K562 (cell line): ENCODE measurements at regions not wholly inside any gene's neighbourhood (a gene's known extent, or its start where the extent isn't known, plus 50 kb on each side); places are given as distances from the start of the nearest gene placed in this dataset.

Source experiments
- ATAC-seq: fragments of 200-7000 bp; cut with Tn5 transposase; 3 replicates; pipeline ENCODE4 v1.9.1; 2020; ENCODE audit warnings: moderate library complexity
- BruUV-seq: library from RNA; stranded (reverse); fragments of 400-500 nt; replicated peaks from 2 replicates; lab custom pipeline; 2021; lab: Mats Ljungman, UMichigan
- CTCF ChIA-PET: fragments of 300-600 bp; formaldehyde crosslinking; extraction: SDS; loops from one replicate; lab custom pipeline; 2021; ENCODE audit warnings: low intra/inter-chr PET ratio; lab: Yijun Ruan, JAX
- POLR2A ChIA-PET: fragments of 300-600, 350-650 bp; sonication (Branson Sonifier 250); formaldehyde crosslinking; extraction: SDS; loops from one replicate; lab custom pipeline; 2021; ENCODE audit warnings: antibody characterized with exemption, inconsistent platforms; lab: Yijun Ruan, JAX
- DNase-seq, 4 experiments: peaks; one replicate each; pipeline versions ENCODE4 v3.0.0 to v3.0.0-alpha.2; 2011 to 2018; ENCODE audit warnings: low spot score in 3 of 4, mixed read lengths in 3 of 4; ENCODE audit errors: extremely low read depth in 1 of 4
- FAIRE-seq: peaks from 2 replicates; lab custom pipeline; 2011; peaks lifted over from hg19 to GRCh38; lab: Jason Lieb, UNC
- H2AFZ ChIP-seq: 2 replicates; pipeline ENCODE4 v1.6.0; 2011; ENCODE audit warnings: low read depth, low read length, control low read depth, inconsistent platforms
- H3K27ac ChIP-seq: fragments of 200-600 bp; 3 replicates; pipeline ENCODE4 v1.8.0; 2011; ENCODE audit warnings: low read depth, mild to moderate bottlenecking, control low read depth, inconsistent platforms, low read length, moderate library complexity, mixed read lengths; ENCODE audit errors: extremely low read depth
- H3K27me3 ChIP-seq, 2 experiments: fragments of 300-600 bp in 1 of 2; 2 replicates in 1 of 2; 3 replicates in 1 of 2; pipeline versions ENCODE4 v1.6.0 to v1.8.0; 2011; ENCODE audit warnings: inconsistent platforms in 2 of 2, low read length in 2 of 2, mild to moderate bottlenecking in 1 of 2, mixed read lengths in 1 of 2, moderate library complexity in 1 of 2; ENCODE audit not compliant: control insufficient read depth in 2 of 2, insufficient read depth in 2 of 2
- H3K36me3 ChIP-seq: fragments of 300-600 bp; 3 replicates; pipeline ENCODE4 v1.8.0; 2011; ENCODE audit warnings: mild to moderate bottlenecking, low read length, inconsistent platforms; ENCODE audit not compliant: control insufficient read depth, insufficient read depth
- H3K4me1 ChIP-seq, 2 experiments: fragments of 200-600 bp in 1 of 2; replicated peaks in 1 of 2; 2 replicates in 1 of 2; 3 replicates in 1 of 2; pipeline versions ENCODE4 v1.5.1 to v1.8.0; 2011; ENCODE audit warnings: inconsistent platforms in 2 of 2, low read length in 2 of 2, mild to moderate bottlenecking in 1 of 2, mixed read lengths in 1 of 2, moderate library complexity in 1 of 2; ENCODE audit not compliant: control insufficient read depth in 2 of 2, insufficient read depth in 2 of 2
- H3K4me2 ChIP-seq: 2 replicates; pipeline ENCODE4 v1.6.1; 2011; ENCODE audit warnings: low read length, control low read depth, inconsistent platforms, mixed read lengths; ENCODE audit not compliant: insufficient read depth
- H3K4me3 ChIP-seq: fragments of 200-600 bp; sonication (generic), shearing (Covaris generic); 2 replicates; pipeline ENCODE4 v1.5.1; 2016; ENCODE audit warnings: control low read depth, inconsistent platforms
- H3K79me2 ChIP-seq: fragments of 200-600 bp; 3 replicates; pipeline ENCODE4 v1.8.0; 2011; ENCODE audit warnings: low read length, inconsistent platforms; ENCODE audit not compliant: control insufficient read depth, insufficient read depth
- H3K9ac ChIP-seq, 2 experiments: 2 replicates each; pipeline versions ENCODE4 v1.6.0 to v1.6.1; 2011; ENCODE audit warnings: low read depth in 2 of 2, low read length in 2 of 2, control low read depth in 1 of 2, inconsistent platforms in 1 of 2, mild to moderate bottlenecking in 1 of 2, mixed read lengths in 1 of 2; ENCODE audit not compliant: insufficient read depth in 1 of 2
- H3K9me1 ChIP-seq: one replicate; pipeline ENCODE4 v1.6.0; 2011; ENCODE audit warnings: inconsistent platforms, mild to moderate bottlenecking, low read length, moderate library complexity; ENCODE audit not compliant: control insufficient read depth, insufficient read depth
- H3K9me3 ChIP-seq: replicated peaks from 2 replicates; pipeline ENCODE4 v1.5.1; 2011; ENCODE audit warnings: low read depth, low read length, inconsistent platforms; ENCODE audit not compliant: control insufficient read depth, insufficient read depth
- H4K20me1 ChIP-seq: replicated peaks from 2 replicates; pipeline ENCODE4 v1.6.1; 2011; ENCODE audit warnings: low read length, inconsistent platforms, mixed read lengths; ENCODE audit not compliant: control insufficient read depth, insufficient read depth
- DACH1 ChIP-seq: fragments of 450-650 bp; IDR thresholded peaks from 2 replicates; pipeline ENCODE4 v1.6.1; 2018; ENCODE audit not compliant: partially characterized antibody
- FOSL1 ChIP-seq: fragments of 200-800 bp; sonication (Bioruptor generic); conservative IDR thresholded peaks from 2 replicates; pipeline ENCODE4 v1.6.1; 2016; ENCODE audit warnings: missing genetic modification characterization, missing compliant biosample characterization
- GABPA ChIP-seq: fragments of 200-800 bp; sonication (Bioruptor generic); conservative IDR thresholded peaks from 2 replicates; pipeline ENCODE4 v1.6.1; 2016; ENCODE audit warnings: low read depth, missing genetic modification characterization, missing compliant biosample characterization
- HMG20B ChIP-seq: fragments of 250-450 bp; sonication (Bioruptor Pico); IDR thresholded peaks from 2 replicates; pipeline ENCODE4 v1.5.0; 2021; ENCODE audit warnings: mild to moderate bottlenecking
- LARP7 ChIP-seq: fragments of 450-650 bp; IDR thresholded peaks from 2 replicates; pipeline ENCODE4 v1.6.1; 2016
- MAFK ChIP-seq: IDR thresholded peaks from 2 replicates; pipeline ENCODE4 v1.6.1; 2011; ENCODE audit warnings: low read length, improper control_type of control experiment
- NR3C1 ChIP-seq: sonication (generic); formaldehyde crosslinking; IDR thresholded peaks from 2 replicates; pipeline ENCODE4 v1.8.1; 2022; ENCODE audit warnings: missing genetic modification reagents
- PHF21A ChIP-seq: fragments of 450-650 bp; IDR thresholded peaks from 2 replicates; pipeline ENCODE4 v1.6.1; 2017; ENCODE audit warnings: low read depth, borderline replicate concordance
- PPARD ChIP-seq: fragments of 250-450 bp; sonication (Bioruptor Pico); IDR thresholded peaks from 2 replicates; pipeline ENCODE4 v1.8.0; 2022; ENCODE audit warnings: inconsistent platforms, mild to moderate bottlenecking, moderate library complexity
- PTRF ChIP-seq: fragments of 450-650 bp; IDR thresholded peaks from 2 replicates; pipeline ENCODE4 v1.6.1; 2016; ENCODE audit warnings: mild to moderate bottlenecking, missing genetic modification characterization, missing compliant biosample characterization
- STAT5B ChIP-seq: fragments of 250-450 bp; sonication (Bioruptor Pico); IDR thresholded peaks from 2 replicates; pipeline ENCODE4 v1.8.0; 2021; ENCODE audit warnings: mild to moderate bottlenecking, inconsistent platforms
- WGBS: fragments of 100-300 bp; shearing (Covaris generic); methylation state at CpG from one replicate; pipeline ENCODE4 v1.1.6; 2016; ENCODE audit warnings: low coverage, mixed read lengths; ENCODE audit not compliant: insufficient coverage; ENCODE audit errors: missing lambda C conversion rate; 5-methylcytosine and 5-hydroxymethylcytosine counted together
- in situ Hi-C: fragments of 300-500 bp; cut with MboI; formaldehyde crosslinking; loops from 4 replicates; pipeline ENCODE4 v1.15.0; 2018; ENCODE audit warnings: inconsistent platforms, mixed read lengths
- intact Hi-C: fragments of 100-400 bp; cut with micrococcal nuclease; formaldehyde crosslinking; loops from 2 replicates; pipeline ENCODE4 v1.14.2; 2022
- TF ChIP-seq, protein P1 (sequence below): sonication (generic); formaldehyde crosslinking; IDR thresholded peaks from 2 replicates; pipeline ENCODE4 v1.8.0; 2022; ENCODE audit warnings: missing genetic modification reagents, mild to moderate bottlenecking, moderate library complexity, borderline replicate concordance
- TF ChIP-seq, protein P2 (sequence below): fragments of 450-650 bp; IDR thresholded peaks from 2 replicates; pipeline ENCODE4 v1.6.1; 2016; ENCODE audit warnings: borderline replicate concordance
- TF ChIP-seq, protein P3 (sequence below): fragments of 250-450 bp; sonication (Bioruptor Pico); IDR thresholded peaks from 2 replicates; pipeline ENCODE4 v1.8.0; 2022; ENCODE audit warnings: inconsistent platforms

DNA sequence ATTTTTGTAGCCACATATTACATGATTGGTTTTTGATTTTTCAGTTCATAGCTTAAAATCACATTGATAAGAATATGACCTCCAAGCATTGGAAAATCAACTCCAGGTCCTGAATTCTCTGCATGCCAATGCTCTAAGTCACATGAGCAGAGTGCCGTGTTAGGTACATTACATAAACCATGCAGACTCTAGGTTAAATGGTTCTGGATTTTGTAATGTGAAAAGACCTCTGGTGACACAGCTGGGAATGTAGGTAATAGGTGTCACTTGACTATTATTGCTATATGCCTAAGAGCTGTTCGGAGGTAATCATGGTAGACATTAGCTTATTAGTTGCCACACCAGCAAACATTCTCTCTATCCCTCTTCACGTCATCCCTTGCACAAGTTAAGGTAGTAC is 231.1 kb upstream of the SALL1 start:
- 0% methylated on average over 3 of the region's 3 CpGs for WGBS

DNA sequence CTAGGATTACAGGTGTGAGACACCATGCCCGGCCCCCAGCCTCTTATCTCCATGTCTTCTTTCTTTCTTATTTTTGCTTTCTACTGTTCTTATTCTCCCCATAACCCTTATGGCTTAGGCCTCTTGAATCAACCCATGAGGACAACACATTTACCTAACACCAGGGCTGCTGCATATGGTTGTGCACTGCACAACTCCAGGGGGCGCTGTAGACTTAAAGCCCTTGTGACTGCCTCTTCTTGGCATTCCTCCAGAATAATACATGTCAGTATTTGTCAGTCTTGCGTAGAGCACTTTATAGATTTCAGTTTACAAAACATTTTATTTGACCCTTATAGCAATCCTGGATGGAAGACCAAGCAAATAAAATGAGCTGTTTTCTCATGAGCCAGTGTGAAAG is 225.0 kb upstream of the SALL1 start:
- in situ Hi-C loops = no loop called here
- DNase-seq = peak in 1 of 4 experiments; percentile 1
- Histone ChIP-seq H3K9ac (no peak overlapping the region), H3K27me3 (no peaks in the 10 kb centered on the region), H2AFZ (no peak overlapping the region), H3K9me1 (no peaks in the 10 kb centered on the region), H3K4me3 (no peak overlapping the region), H3K79me2 (no peaks in the 10 kb centered on the region), H3K4me1 (no peaks in the 10 kb centered on the region), H3K27ac (no peak overlapping the region), H3K9me3 (no peaks in the 10 kb centered on the region)
- ATAC-seq = no peak
- BruUV-seq = no TSS peak
- intact Hi-C loops = no loop called here
- CTCF ChIA-PET = no interaction called here
- POLR2A ChIA-PET = no interaction called here
- TF ChIP-seq DACH1 = no peak
- TF ChIP-seq FOSL1 (tag) = no peak
- TF ChIP-seq, protein P1, sequence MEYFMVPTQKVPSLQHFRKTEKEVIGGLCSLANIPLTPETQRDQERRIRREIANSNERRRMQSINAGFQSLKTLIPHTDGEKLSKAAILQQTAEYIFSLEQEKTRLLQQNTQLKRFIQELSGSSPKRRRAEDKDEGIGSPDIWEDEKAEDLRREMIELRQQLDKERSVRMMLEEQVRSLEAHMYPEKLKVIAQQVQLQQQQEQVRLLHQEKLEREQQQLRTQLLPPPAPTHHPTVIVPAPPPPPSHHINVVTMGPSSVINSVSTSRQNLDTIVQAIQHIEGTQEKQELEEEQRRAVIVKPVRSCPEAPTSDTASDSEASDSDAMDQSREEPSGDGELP (CRISPR knock-in tag) = no peak
- no peak for TF ChIP-seq PPARD
- TF ChIP-seq, protein P2, sequence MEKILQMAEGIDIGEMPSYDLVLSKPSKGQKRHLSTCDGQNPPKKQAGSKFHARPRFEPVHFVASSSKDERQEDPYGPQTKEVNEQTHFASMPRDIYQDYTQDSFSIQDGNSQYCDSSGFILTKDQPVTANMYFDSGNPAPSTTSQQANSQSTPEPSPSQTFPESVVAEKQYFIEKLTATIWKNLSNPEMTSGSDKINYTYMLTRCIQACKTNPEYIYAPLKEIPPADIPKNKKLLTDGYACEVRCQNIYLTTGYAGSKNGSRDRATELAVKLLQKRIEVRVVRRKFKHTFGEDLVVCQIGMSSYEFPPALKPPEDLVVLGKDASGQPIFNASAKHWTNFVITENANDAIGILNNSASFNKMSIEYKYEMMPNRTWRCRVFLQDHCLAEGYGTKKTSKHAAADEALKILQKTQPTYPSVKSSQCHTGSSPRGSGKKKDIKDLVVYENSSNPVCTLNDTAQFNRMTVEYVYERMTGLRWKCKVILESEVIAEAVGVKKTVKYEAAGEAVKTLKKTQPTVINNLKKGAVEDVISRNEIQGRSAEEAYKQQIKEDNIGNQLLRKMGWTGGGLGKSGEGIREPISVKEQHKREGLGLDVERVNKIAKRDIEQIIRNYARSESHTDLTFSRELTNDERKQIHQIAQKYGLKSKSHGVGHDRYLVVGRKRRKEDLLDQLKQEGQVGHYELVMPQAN = no peak
- TF ChIP-seq NR3C1 = no peak
- no peak for TF ChIP-seq PHF21A
- TF ChIP-seq GABPA (tag) = no peak
- no peak for TF ChIP-seq MAFK
- TF ChIP-seq, all 486 proteins: peak for 0
- 0% methylated on average over 3 of the region's 3 CpGs for WGBS
- H3K4me2 ChIP-seq = no peak overlapping the region
- no peaks in the 10 kb centered on the region for H4K20me1 ChIP-seq
- no peak for FAIRE-seq
- no peaks in the 10 kb centered on the region for H3K36me3 ChIP-seq

More for the DNA sequence above, 231.1 kb upstream of the SALL1 start:
- ATAC-seq (no peak), DNase-seq (no peak), FAIRE-seq (no peak)
- Histone ChIP-seq H3K4me3 (no peak overlapping the region), H3K4me2 (no peak overlapping the region), H3K4me1 (no peaks in the 10 kb centered on the region), H3K79me2 (no peaks in the 10 kb centered on the region), H3K9ac (no peak overlapping the region), H3K27ac (no peak overlapping the region), H3K9me1 (no peaks in the 10 kb centered on the region), H3K27me3 (no peaks in the 10 kb centered on the region), H3K36me3 (no peaks in the 10 kb centered on the region), H2AFZ (no peak overlapping the region), H4K20me1 (no peaks in the 10 kb centered on the region), H3K9me3 (no peaks in the 10 kb centered on the region; the same call in 1 of the 2 replicates)
- ChIA-PET POLR2A (no interaction called here), CTCF (no interaction called here)
- no TSS peak for BruUV-seq
- intact Hi-C loops (no loop called here), in situ Hi-C loops (no loop called here)
- TF ChIP-seq, protein P3, sequence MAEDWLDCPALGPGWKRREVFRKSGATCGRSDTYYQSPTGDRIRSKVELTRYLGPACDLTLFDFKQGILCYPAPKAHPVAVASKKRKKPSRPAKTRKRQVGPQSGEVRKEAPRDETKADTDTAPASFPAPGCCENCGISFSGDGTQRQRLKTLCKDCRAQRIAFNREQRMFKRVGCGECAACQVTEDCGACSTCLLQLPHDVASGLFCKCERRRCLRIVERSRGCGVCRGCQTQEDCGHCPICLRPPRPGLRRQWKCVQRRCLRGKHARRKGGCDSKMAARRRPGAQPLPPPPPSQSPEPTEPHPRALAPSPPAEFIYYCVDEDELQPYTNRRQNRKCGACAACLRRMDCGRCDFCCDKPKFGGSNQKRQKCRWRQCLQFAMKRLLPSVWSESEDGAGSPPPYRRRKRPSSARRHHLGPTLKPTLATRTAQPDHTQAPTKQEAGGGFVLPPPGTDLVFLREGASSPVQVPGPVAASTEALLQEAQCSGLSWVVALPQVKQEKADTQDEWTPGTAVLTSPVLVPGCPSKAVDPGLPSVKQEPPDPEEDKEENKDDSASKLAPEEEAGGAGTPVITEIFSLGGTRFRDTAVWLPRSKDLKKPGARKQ = no peak
- TF ChIP-seq STAT5B (no peak), HMG20B (no peak), LARP7 (no peak), PTRF (no peak)
